HCT116 (cell line): ENCODE measurements at regions not wholly inside any gene's neighbourhood (a gene's known extent, or its start where the extent isn't known, plus 50 kb on each side); places are given as distances from the start of the nearest gene placed in this dataset.

Source experiments
- ATAC-seq: fragments of 200-7000 bp; cut with Tn5 transposase; 2 replicates; pipeline ENCODE4 v1.9.1; 2020; ENCODE audit warnings: mild to moderate bottlenecking, moderate library complexity
- BruUV-seq: library from RNA; stranded (reverse); fragments of 400-500 nt; replicated peaks from 2 replicates; lab custom pipeline; 2021; lab: Mats Ljungman, UMichigan
- CTCF ChIA-PET: fragments of 300-600 bp; sonication (Branson Sonifier 250); formaldehyde crosslinking; loops from one replicate; lab custom pipeline; 2021; ENCODE audit warnings: antibody characterized with exemption; lab: Charles Lee
- POLR2A ChIA-PET: fragments of 300-600, 350-600 bp; sonication (Branson Sonifier 250); formaldehyde crosslinking; loops from one replicate; lab custom pipeline; 2021; ENCODE audit warnings: antibody characterized with exemption; lab: Charles Lee
- RAD21 ChIA-PET, 2 experiments: fragments of 300-600 bp; sonication (Branson Sonifier 250); formaldehyde crosslinking; loops; one replicate each; lab custom pipeline; 2023; ENCODE audit warnings: low total read pairs in 2 of 2; ENCODE audit not compliant: uncharacterized antibody in 2 of 2, unreplicated experiment in 2 of 2, low non-redundant PET in 1 of 2; lab: Charles Lee
- DNase-seq: peaks from one replicate; pipeline ENCODE4 v3.0.0-alpha.2; 2010; ENCODE audit warnings: low read depth, low spot score
- H2AFZ ChIP-seq: fragments of 200-600 bp; shearing (Covaris generic), sonication (generic); 2 replicates; pipeline ENCODE4 v1.6.1; 2017; ENCODE audit warnings: low read depth, mixed run types, mixed read lengths, antibody characterized with exemption, low read length; ENCODE audit not compliant: poor library complexity, severe bottlenecking
- H3K27ac ChIP-seq: 2 replicates; pipeline ENCODE4 v1.5.1; 2012; ENCODE audit warnings: low read depth, low read length
- H3K27me3 ChIP-seq: fragments of 200-600 bp; sonication (generic); 2 replicates; pipeline ENCODE4 v1.6.1; 2016; ENCODE audit warnings: mixed run types, low read length, mixed read lengths; ENCODE audit not compliant: insufficient read depth
- H3K36me3 ChIP-seq, 2 experiments: fragments of 200-500 bp in 1 of 2; fragments of 200-600 bp in 1 of 2; sonication (Bioruptor generic) in 1 of 2; sonication (generic) in 1 of 2; 2 replicates each; pipeline versions ENCODE4 v1.5.1 to v1.6.1; 2014 to 2016; ENCODE audit warnings: low read length in 2 of 2, inconsistent platforms in 1 of 2, mixed read lengths in 1 of 2, mixed run types in 1 of 2; ENCODE audit not compliant: insufficient read depth in 2 of 2, control insufficient read depth in 1 of 2
- H3K4me1 ChIP-seq, 2 experiments: fragments of 200-600 bp in 1 of 2; sonication (generic) in 1 of 2; 2 replicates each; pipeline versions ENCODE4 v1.5.1 to v1.6.1; 2012 to 2017; ENCODE audit warnings: low read length in 2 of 2, inconsistent platforms in 1 of 2, mild to moderate bottlenecking in 1 of 2, mixed read lengths in 1 of 2, mixed run types in 1 of 2, moderate library complexity in 1 of 2; ENCODE audit not compliant: insufficient read depth in 2 of 2, control insufficient read depth in 1 of 2
- H3K4me2 ChIP-seq: fragments of 200-600 bp; sonication (generic); 2 replicates; pipeline ENCODE4 v1.6.1; 2017; ENCODE audit warnings: mixed run types, low read length, mixed read lengths
- H3K4me3 ChIP-seq, 2 experiments: fragments of 200-600 bp in 1 of 2; sonication (generic) in 1 of 2; replicated peaks in 1 of 2; 2 replicates each; pipeline ENCODE4 v1.5.1; 2011 to 2016; ENCODE audit warnings: low read length in 2 of 2, control low read depth in 1 of 2, low read depth in 1 of 2, mild to moderate bottlenecking in 1 of 2, mixed read lengths in 1 of 2, mixed run types in 1 of 2
- H3K79me2 ChIP-seq: fragments of 200-600 bp; sonication (generic); 2 replicates; pipeline ENCODE4 v1.6.1; 2017; ENCODE audit warnings: mild to moderate bottlenecking, mixed run types, low read length, moderate library complexity, mixed read lengths; ENCODE audit not compliant: insufficient read depth
- H3K9ac ChIP-seq: fragments of 200-600 bp; sonication (generic); 2 replicates; pipeline ENCODE4 v1.6.1; 2016; ENCODE audit warnings: low read length, mixed read lengths
- H3K9me2 ChIP-seq: fragments of 200-600 bp; sonication (generic), shearing (Covaris generic); 2 replicates; pipeline ENCODE4 v1.6.1; 2017; ENCODE audit warnings: mixed run types, mild to moderate bottlenecking, moderate library complexity; ENCODE audit not compliant: insufficient read depth
- H3K9me3 ChIP-seq, 2 experiments: fragments of 200-500 bp in 1 of 2; fragments of 200-600 bp in 1 of 2; sonication (Bioruptor generic) in 1 of 2; sonication (generic) in 1 of 2; 2 replicates each; pipeline ENCODE4 v1.6.1; 2014 to 2017; ENCODE audit warnings: low read length in 2 of 2, mixed read lengths in 2 of 2, inconsistent platforms in 1 of 2, low read depth in 1 of 2, mild to moderate bottlenecking in 1 of 2, mixed run types in 1 of 2, moderate library complexity in 1 of 2; ENCODE audit not compliant: control insufficient read depth in 1 of 2, insufficient read depth in 1 of 2
- H4K20me1 ChIP-seq: fragments of 200-600 bp; sonication (generic), shearing (Covaris generic); 2 replicates; pipeline ENCODE4 v1.6.1; 2017; ENCODE audit warnings: mixed run types, mild to moderate bottlenecking, moderate library complexity; ENCODE audit not compliant: insufficient read depth
- ATF3 ChIP-seq: IDR thresholded peaks from 2 replicates; pipeline ENCODE4 v1.6.1; 2012
- CBX3 ChIP-seq: IDR thresholded peaks from 2 replicates; pipeline ENCODE4 v1.6.1; 2012; ENCODE audit warnings: low read depth
- CEBPB ChIP-seq: IDR thresholded peaks from 2 replicates; pipeline ENCODE4 v1.6.1; 2012; ENCODE audit warnings: low read depth
- EGR1 ChIP-seq: IDR thresholded peaks from 2 replicates; pipeline ENCODE4 v1.6.1; 2012; ENCODE audit warnings: low read depth
- ELF1 ChIP-seq: IDR thresholded peaks from 2 replicates; pipeline ENCODE4 v1.6.1; 2012; ENCODE audit warnings: low read depth, borderline replicate concordance
- EZH2 ChIP-seq: fragments of 200-600 bp; sonication (generic); IDR thresholded peaks from 2 replicates; pipeline ENCODE4 v1.6.1; 2017; ENCODE audit warnings: antibody characterized with exemption, mixed run types
- EZH2phosphoT487 ChIP-seq: fragments of 200-600 bp; IDR thresholded peaks from 2 replicates; pipeline ENCODE4 v1.6.1; 2018; ENCODE audit warnings: antibody characterized with exemption, borderline replicate concordance
- FOSL1 ChIP-seq: IDR thresholded peaks from 2 replicates; pipeline ENCODE4 v1.6.1; 2012; ENCODE audit warnings: low read depth
- POLR2A ChIP-seq: IDR thresholded peaks from 2 replicates; pipeline ENCODE4 v1.7.0; 2011; ENCODE audit warnings: borderline replicate concordance; ENCODE audit not compliant: insufficient read depth, insufficient read length; ENCODE audit errors: extremely low read depth
- POLR2AphosphoS5 ChIP-seq: IDR thresholded peaks from 2 replicates; pipeline ENCODE4 v1.6.1; 2011; ENCODE audit warnings: mild to moderate bottlenecking, low read depth, low read length, moderate library complexity
- SIN3A ChIP-seq: IDR thresholded peaks from 2 replicates; pipeline ENCODE4 v1.6.1; 2012; ENCODE audit warnings: low read depth
- SP1 ChIP-seq: IDR thresholded peaks from 2 replicates; pipeline ENCODE4 v1.6.1; 2012; ENCODE audit warnings: low read depth
- TCF7L2 ChIP-seq: IDR thresholded peaks from 2 replicates; pipeline ENCODE4 v1.7.0; 2011; ENCODE audit warnings: borderline replicate concordance, inconsistent platforms; ENCODE audit not compliant: insufficient read depth, insufficient read length; ENCODE audit errors: extremely low read depth
- YY1 ChIP-seq: IDR thresholded peaks from 2 replicates; pipeline ENCODE4 v1.6.1; 2011; ENCODE audit warnings: low read length, low read depth, moderate library complexity, mild to moderate bottlenecking; ENCODE audit not compliant: insufficient replicate concordance; ENCODE audit errors: extremely low read depth
- ZBTB33 ChIP-seq: IDR thresholded peaks from 2 replicates; pipeline ENCODE4 v1.6.1; 2011; ENCODE audit warnings: mild to moderate bottlenecking, low read length, moderate library complexity; ENCODE audit not compliant: insufficient replicate concordance; ENCODE audit errors: extremely low read depth
- ZFX ChIP-seq: fragments of 450-650 bp; IDR thresholded peaks from 2 replicates; pipeline ENCODE4 v1.6.1; 2017
- intact Hi-C: fragments of 100-400 bp; cut with micrococcal nuclease; formaldehyde crosslinking; loops from 2 replicates; pipeline ENCODE4 v1.10.0; 2022
- TF ChIP-seq, protein P1 (sequence below): IDR thresholded peaks from 2 replicates; pipeline ENCODE4 v1.6.1; 2012

DNA sequence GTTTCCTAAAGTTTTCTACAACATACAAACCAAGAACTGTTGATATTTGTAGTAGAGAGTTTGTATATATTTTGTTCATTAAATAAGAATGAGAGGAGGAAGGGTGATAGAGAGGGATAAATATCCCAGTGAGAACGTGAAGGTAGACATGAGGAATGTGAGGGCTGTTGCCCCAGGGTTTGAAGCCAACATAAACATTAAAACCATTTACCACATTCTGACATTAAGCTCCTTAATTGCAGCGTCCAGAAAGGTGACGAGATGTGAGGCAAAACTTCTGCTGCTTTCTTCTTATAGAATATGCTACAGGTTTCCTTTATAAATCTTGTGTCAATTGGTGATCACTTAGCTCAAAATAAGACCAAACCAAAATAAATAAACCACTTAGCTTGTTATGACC is 267.8 kb upstream of the CNTN4 start:
- ChIA-PET RAD21 (no interaction called here), CTCF (no interaction called here), POLR2A (no interaction called here)
- H3K4me2 ChIP-seq = no peak overlapping the region
- intact Hi-C loops = no loop called here
- H3K27me3 ChIP-seq = no peaks in the 10 kb centered on the region
- no peak overlapping the region for H3K27ac ChIP-seq
- no peaks in the 10 kb centered on the region for H3K79me2 ChIP-seq
- H3K9ac ChIP-seq = no peak overlapping the region
- TF ChIP-seq ZFX (no peak), SP1 (no peak), ATF3 (no peak), EZH2phosphoT487 (no peak), TCF7L2 (no peak), EZH2 (no peak), CEBPB (no peak), EGR1 (no peak), ZBTB33 (no peak), POLR2AphosphoS5 (no peak), POLR2A (no peak), SIN3A (no peak), YY1 (no peak), ELF1 (no peak), CBX3 (no peak), FOSL1 (no peak)
- TF ChIP-seq, protein P1, sequence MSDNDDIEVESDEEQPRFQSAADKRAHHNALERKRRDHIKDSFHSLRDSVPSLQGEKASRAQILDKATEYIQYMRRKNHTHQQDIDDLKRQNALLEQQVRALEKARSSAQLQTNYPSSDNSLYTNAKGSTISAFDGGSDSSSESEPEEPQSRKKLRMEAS = no peak
- no peaks in the 10 kb centered on the region for H3K9me2 ChIP-seq
- H3K36me3 ChIP-seq = no peaks in the 10 kb centered on the region
- ATAC-seq = no peak
- H3K9me3 ChIP-seq = peaks cover 16 to 29% of the 10 kb centered on the region in 2 experiments; a peak in 2 of 4 replicates
- DNase-seq = no peak
- no TSS peak for BruUV-seq
- H2AFZ ChIP-seq = no peak overlapping the region
- H3K4me3 ChIP-seq = no peak overlapping the region
- H4K20me1 ChIP-seq = no peaks in the 10 kb centered on the region
- no peaks in the 10 kb centered on the region for H3K4me1 ChIP-seq
